Left hindlimb (tissue), 1 donor: ENCODE measurements at regions not wholly inside any gene's neighbourhood (a gene's known extent, or its start where the extent isn't known, plus 50 kb on each side); places are given as distances from the start of the nearest gene placed in this dataset.

ENCODE experiments used
- DNase-seq: peaks from one replicate; pipeline ENCODE4 v3.0.0-alpha.2; 2018

DNA sequence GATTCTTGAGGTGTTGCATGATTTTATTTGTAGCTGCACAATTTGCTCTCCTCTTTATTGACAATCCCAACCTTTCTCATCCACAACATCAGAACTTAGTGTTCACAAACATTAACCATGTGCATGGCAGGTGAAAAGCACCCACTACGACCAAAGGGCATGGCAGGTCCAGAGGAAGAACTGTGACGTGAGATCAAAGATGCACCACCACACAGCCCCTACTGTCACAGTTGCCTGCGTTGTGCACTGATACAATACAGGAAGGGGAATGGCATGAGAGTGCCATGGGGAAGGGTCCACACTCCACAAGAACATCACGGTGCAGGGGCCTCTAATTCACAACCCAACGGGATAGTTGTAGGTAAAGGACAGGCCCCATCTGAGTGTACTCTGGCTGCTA is 217.1 kb upstream of the PFKP start:
- no peak for DNase-seq

DNA sequence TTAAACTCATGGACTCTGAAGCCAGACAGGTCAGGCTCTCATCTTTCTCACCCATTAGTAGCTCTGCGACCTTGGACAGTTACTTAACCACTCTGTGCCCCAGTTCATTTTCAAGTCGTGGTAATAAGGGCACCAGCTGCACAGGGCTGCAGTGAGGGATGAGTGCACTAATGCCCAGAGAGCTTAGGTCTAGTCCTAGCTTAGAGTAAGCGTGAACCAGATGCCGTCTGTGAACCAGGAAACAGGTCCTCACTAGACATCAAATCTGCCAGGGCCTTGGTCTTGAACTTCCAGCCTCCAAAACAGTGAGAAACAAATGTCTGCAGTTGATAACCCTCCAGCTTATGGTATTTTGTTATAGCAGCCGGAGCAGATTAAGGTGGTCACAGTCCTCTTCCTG is 222.4 kb upstream of the PFKP start:
- DNase-seq, result no peak

DNA sequence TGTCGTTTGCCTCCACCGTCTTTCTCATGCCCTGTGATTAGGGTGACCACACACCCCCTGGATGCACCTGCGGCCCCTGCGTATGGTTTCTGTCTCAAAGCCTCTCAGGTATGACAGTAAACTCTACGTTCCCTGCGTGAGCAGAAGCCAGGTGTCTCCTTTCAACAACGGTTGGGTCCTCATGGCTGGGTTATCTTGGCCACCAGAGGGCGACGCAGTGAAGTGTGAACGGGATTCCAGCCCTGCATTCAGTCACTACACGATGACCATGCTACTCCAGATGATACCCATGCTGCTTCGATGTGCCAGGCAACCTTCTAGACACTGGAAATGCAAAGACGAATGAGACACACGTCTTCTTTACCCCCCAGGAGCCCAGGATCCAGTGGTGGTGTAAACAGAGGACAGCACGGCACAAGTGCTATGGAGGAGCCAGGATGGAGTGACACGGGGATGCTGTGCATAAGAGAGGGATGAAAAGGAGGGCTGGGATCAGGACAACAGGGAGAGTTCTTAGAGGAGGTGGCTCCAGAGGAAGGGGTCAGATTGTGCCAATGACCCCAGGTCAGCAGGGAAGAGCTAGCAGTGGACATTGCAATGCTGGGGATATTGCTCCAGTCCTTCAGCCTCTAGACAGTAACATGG is 228.1 kb upstream of the PFKP start:
- DNase-seq, result no peak

DNA sequence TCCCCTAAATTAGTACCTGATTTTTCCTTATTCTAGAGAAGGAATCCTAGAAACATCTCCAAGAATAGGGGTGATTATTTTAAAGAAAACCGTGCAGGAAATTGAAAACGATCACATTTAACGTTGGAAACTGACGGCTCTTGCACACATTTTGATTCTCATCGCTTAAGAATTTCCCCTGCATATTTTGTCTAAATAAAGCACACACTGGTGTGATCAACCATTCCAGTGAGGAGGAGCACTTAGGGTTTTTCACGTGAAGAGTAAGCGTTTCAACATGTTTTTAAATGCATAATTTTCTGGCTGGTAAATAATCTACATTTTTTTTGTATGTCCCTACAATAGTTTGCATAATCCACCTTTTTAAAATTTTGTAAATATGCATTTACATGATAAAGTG is 229.7 kb upstream of the PFKP start:
- no peak for DNase-seq

DNA sequence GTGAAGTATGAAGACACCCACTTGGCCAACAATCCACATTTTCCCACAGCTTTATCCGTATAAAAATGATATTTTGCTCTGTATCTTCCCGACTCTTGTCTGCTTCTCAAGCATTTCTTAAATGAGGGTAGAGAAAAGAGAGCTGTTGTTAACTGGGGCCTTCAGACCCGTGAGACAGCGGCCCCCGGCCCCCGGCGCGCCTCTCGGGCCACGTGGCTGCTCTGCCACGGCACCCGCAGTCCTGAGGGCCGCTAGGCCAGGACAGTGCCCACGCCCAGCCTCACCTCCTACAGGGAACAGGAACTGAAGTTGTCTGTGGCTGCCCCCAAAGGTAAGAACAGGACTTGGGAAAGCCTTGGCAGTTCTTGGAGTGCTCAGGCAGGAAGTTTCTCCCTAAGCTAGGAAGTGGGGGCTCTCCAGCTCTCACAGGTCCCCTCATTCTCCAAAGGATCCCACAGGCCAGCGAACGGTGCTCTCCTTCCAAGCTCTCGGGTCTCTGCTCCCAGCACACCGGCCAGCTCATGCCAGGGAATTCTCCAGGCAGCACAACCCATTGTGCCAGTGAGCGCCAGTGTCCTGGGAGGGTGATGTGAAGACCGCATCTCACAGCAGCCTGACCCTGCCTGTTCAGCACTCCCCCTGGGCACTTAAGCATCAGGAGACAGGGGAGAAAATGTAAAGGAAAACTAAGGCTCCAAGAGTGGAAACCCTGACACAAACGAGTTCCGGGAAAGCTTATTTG is 230.3 kb upstream of the PFKP start:
- DNase-seq, result no peak

DNA sequence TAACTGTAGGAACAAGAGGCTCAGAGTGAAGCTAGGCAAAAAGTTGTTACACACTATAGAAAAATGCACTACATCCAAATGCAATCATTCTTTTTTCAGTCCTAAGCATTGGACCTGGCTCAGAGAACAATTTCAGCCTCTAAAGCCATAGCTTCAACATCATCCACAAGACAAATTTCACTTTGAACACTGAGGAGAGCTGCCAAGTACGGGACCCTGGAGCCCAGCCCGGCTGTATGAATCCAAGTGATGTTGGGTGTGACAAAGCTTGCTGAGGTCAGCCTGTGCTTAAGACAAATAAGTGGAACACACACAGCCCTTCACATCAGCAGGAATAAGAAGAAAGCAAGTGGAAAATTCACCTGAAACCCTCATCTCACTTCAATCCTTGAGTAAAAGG is 233.1 kb upstream of the PFKP start:
- DNase-seq, result peak; percentile 49

DNA sequence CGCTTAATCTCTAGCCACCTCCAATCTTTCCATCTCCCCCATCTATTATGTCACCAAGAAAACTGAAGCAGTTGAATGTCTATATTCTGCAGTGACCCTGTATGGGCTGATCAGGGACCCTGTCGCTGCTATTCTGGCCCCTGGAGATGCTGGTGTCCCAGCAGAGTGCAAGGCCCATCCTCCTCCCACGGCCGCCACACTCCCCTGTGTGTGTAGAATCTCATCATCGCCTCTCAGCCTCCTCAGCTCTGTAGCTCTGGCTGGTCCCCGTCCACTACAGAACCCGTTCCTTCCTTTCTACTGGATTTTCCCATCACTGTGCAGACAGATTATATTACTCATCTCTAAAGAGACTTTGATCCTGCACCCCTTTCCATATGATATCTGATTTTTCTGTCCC is 235.8 kb upstream of the PFKP start:
- DNase-seq, result no peak

DNA sequence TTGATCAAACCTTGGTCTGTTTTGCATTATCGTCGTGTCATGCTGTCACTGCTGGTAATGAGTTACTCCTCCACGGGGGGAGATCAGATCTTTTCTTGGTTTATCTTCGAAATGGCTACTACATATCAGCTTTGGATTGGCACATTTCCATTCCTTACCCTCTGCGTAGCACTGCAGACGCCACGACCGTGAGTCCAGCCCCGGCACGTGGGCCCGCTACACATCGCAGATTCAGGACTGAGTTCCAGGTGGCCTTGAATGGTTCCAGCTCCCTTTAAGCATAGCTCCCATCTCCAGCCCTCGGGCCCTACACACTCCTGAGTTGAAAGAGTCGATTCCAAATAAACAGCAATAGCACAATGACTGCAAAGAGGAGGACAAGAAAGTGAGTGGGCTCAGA is 238.6 kb upstream of the PFKP start:
- DNase-seq, result no peak

DNA sequence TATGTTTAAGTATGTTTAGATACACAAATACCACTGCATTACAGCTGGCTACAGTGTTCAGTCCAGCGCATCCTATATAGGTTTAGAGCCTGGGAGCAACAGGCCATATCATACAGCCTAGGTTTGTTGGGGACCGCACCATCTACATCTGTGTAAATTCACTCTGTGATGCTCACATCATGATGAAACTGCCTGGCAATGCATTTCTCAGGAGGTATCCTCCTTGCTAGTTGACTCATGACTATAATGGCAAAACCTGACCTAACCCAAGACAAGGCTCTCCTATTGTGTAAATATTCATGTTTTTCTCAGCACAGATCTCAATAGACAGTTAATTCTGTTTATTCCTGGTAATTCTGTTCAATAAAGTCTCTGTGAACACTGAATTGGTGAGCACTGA is 240.7 kb upstream of the PFKP start:
- DNase-seq, result no peak

DNA sequence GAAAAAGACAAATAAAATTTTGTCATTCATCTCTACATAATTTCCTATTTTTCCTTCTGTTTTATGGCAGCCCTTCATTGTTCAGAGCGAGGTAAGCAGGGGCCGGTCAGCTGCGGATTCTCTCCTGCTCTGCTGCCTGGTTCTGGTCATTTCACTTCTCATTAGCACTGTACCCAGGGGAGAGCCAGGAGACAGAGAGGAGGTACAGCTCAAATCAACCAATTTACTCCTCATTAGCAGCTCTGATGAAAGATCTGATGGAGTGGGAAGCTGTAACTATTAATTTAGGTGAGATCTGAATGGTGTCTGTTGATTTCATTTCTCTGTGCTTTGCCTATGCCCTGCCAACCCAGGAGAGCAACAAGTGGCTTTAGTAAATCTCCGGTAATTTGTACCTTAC is 241.5 kb upstream of the PFKP start:
- no peak for DNase-seq

DNA sequence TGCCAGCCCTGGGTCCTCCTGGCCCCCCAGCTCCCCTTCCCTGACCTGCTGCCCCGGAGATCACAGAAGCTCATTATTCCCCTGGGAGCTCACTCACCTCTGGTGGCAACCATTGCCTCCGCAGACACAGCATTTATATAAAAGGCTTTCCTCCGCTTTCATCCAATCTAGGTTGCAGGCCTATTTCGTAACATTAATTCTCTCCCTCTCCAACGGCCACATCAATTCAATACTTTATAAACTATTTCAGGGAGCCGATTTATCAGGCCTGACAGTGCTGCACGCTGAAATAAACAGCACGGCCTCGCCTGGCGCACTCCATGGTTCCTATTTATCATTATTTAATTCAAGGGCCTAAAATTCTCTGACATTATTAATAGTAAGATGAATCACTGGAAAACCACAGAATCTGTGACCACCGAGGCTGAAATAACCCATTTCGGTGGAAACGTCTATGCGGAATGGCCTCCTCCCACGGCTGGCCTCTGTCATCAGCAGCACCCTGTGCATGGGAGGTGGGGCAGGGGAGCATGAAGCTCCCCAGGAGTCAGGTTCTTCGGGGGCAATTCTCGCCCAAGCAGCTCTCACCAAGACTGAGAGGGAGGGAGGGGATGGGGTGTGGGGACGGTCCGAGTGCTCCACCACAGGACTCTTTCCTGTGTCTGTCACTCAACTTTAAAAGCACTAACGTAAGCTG is 249.3 kb upstream of the PFKP start:
- no peak for DNase-seq

DNA sequence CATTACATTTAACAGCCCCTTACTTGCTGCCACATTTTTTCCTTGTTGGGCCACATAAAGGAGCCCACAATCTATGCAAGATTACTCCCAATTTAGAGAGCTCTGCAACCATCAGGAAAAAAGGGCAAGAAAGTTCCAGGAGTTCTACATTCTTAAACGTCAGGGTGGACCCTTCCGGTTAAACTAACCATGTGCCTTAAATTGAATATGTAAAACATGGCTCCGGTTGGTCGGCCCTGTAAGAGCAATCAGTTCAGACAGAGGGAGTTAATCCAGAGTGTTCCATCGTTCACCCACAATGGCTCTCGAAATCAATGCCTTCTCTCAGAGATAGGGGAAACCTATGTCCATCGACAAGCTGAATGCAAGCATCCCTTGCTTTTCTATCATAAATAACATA is 253.7 kb upstream of the PFKP start:
- no peak for DNase-seq

DNA sequence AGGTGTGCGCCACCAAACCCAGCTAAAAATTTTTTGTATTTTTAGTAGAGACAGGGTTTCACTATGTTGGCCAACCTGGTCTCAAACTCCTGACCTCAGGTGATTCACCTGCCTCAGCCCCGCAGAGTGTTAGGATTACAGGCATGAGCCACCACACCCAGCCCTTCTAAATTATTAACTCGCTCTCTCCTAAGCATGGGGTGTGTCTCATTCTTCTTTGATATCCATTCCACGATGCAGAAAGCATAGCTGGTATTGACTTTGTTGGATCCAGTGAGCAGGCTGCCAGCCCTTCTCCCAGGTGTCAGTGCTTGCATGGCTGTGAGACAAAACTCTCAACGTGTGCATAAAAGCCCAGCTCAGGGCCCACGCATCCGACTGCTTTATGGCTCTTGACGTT is 254.1 kb upstream of the PFKP start:
- DNase-seq, result no peak

DNA sequence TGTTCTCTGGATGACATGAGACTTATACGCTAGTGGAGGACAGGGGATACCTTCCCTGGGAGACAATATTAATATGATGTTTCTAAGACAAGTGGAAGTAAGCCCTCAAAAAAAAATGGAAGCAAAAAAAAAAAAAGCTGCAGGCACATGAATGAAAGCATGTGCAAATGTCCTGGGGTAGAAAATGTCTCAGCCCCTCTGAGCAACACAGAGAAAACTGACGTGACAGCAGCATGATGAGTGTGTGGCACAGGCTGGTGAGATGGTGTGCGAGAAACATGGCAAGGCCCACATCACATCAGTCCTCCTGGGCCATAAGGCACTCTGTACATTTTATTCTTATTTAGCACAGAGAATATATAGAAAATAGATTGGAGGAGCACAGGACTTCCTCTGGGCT is 254.7 kb upstream of the PFKP start:
- DNase-seq, result no peak

DNA sequence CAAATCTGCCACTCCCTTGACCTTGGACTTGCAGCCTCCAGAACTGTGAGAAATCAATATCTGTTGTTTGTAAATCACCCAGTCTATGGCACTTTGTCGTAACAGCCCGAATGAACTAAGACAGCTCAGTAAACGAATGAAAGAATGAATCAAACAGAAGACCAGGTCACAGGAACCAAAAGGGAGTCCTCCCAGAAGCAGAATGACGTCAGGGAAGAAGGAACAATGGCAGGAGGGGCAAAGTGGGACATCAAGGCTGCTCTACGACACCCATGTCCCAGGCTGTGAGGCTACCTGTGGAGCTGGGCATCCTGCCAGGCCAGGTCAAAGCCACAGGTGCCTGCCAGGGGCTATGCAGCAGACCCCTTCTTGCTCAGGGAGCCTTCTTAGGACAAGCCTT is 267.2 kb upstream of the PFKP start:
- DNase-seq, result no peak

DNA sequence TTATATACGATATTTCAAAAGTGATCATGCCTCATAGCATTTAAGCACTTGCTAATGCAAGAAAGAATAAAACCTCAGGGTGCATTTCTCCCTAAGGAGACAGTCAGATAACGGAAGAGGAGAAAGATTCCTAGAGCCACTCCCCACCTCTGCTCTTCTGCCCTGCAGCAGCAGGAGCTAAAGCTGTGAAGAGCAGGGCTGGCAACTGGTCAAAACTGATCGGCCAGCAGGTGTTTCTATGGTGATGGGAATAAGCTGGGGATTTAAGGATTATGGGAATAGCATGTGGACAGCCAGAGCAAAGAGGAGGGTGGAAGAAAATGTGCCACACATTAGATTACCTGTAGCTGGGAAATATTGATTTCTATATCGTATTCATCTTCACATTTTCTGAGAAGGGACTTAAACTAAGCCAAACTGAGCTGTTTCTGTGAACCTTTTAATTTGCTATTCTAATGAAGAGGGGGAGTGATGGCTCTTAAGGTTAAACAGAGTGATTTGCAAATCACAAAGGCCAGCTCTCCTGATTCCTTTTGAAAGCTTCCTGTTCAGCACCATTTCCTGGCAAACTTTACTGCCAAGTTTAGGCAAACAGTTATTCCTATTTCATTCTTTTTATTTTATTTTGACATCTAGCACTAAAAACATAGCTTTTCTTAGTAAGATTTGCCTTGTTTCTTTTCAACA is 268.9 kb upstream of the PFKP start:
- DNase-seq, result no peak

DNA sequence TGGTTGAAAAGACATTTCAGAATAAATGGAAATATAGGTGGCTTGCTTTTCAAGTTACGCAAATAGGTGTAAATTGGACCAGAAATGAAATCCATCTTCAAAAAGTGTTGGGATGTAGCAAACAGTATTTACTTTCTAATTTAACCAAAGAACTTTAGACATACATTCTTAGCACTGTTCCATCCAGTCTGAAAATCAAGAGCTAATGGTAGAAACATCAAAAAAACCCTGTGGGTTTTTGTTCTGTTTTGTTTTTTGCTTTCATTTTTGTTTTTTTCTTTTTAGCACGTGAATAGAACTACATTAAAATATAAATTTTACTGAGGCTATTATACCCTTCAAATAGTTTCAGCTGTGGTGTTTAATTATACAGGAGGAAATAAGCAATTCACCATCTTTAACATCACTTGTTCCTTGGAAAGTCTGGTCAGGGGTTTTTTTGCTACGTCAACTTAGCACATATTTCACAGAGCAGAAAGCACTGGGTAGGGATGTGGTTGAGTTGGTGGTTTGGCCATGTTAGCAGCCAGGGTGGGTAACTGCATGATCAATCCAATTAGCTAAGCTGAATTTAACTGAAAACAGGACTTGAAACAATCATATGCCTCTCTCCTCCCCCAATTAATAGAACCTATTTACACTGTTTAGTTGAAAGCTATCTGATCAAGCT is 275.4 kb upstream of the PFKP start:
- DNase-seq, result no peak

DNA sequence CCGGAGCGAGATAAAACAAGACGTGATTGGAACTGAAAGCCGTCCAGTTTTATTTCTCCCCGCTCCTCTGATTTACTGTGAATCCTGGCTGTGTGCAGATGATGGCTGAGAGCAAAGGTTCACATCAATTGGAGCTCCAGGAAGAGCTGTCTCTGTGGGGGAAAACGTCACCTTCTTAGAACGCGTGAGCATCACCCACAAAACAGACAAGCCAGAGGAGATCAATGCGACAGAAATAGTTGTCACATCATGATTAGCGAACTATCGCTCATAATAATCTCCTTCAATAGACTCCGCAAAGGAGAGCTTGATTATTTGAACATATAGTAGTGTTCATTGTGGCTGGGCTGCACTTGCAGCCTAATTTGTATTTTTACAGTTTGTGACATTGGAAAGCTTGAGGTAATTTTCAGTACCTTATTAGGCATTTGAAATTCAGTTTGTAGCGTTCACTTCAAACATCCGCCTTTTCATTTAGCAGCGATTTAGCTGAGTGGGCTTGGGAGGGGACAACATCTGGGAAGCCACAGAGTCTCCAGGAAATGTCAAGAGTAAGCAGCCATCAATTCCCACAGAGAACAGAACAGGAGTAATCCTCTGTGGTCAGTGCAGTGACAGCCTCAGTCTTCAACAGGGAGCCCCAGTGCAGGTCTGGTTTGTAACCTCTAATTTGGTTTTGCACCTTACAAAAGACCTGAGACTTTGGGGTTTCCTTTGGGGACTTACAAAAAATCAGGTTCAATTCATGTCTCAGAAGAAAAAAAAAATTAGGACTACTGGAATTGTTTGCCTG is 276.8 kb upstream of the PFKP start:
- DNase-seq, result no peak

DNA sequence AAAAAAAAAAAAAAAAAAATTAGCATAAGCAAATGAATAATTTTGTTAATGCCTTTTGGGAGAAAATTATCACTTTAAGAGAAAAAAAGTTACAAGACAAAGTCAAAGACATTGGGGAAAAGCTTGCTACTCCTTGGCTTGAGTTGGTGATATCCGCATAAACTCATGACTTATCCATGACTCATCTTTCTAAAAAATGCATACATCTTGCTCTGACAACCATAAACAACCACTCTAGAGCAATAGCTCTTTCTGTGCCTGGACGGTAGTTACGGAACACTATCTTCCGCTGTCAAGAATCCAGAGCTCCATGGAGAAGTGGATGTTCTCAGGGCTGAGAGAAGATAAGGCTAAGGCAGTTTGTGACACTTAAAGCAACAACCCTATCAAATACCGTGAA is 281.1 kb upstream of the PFKP start:
- no peak for DNase-seq

DNA sequence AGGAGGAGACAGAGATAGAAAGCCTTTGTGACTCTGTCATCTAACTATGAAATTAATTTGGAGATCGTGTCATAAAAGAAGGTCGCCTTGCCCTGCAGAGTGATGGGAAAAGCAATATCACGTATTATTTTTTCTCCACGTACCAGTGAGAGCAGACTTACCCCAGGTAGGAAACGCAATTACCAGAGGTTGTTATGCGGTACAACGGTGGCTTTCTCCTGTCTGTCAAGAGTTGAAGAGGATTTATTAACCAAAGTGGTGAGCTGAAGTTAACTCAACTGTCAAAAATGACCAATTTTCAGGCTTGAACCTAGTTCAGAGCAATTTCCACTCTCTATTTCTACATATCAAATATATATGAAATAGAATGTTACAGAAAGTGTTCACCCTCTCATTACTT is 282.6 kb upstream of the PFKP start:
- no peak for DNase-seq

DNA sequence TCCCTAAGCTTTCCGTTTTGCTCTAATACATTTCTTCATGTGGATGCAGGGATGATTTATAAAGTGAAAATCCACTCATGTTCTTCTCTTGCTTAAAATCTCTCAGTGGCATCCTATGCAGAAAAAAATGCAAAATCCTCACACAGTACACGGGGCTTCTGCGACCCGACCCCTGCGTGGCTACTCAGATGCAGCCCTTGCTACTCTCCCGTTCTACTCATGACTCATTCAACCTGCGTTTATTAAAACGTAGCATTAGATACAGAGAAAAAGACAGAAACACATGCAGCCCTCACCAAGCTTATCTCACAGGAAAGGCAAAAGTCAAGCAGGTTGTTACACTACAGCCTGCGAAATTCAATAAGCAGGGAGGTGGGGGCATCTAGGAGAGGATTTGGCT is 284.4 kb upstream of the PFKP start:
- no peak for DNase-seq

DNA sequence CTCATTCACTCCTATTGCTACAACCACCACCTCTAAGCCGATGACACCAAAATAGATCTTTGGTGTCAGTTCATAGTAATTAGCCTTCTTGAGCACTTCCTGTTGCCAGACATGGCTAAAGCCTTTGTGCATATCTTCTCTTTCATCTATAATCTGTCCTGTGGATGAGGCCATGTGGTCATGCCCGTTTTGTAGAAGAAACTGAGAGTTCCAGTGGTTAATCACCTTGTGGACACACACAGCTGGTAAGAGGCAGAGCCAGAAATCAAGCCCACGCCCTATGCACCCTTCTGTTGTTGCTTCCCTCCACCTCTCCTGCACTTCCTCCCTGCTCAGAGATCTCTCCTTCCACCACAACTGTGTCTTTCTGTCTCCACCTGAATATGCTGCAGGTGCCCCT is 285.1 kb upstream of the PFKP start:
- no peak for DNase-seq
